GM12878 (cell line): ENCODE measurements at regions not wholly inside any gene's neighbourhood (a gene's known extent, or its start where the extent isn't known, plus 50 kb on each side); places are given as distances from the start of the nearest gene placed in this dataset.

Experiments used
- ATAC-seq: fragments of 200-7000 bp; cut with Tn5 transposase; 3 replicates; pipeline ENCODE4 v1.9.1; 2020; ENCODE audit warnings: mild to moderate bottlenecking, moderate library complexity
- BruUV-seq: library from RNA; stranded (reverse); fragments of 400-500 nt; replicated peaks from 2 replicates; lab custom pipeline; 2021; lab: Mats Ljungman, UMichigan
- CTCF ChIA-PET: fragments of 300-600 bp; sonication (Branson Sonifier 250); formaldehyde crosslinking; extraction: SDS; loops from one replicate; lab custom pipeline; 2021; ENCODE audit warnings: inconsistent platforms; lab: Yijun Ruan, JAX
- POLR2A ChIA-PET: fragments of 350-600 bp; formaldehyde crosslinking; extraction: SDS; loops from one replicate; lab custom pipeline; 2021; ENCODE audit warnings: inconsistent platforms; lab: Charles Lee
- RAD21 ChIA-PET: fragments of 300-600 bp; sonication (Branson Sonifier 250); formaldehyde crosslinking; loops from one replicate; lab custom pipeline; 2023; ENCODE audit warnings: antibody characterized with exemption; ENCODE audit not compliant: unreplicated experiment; lab: Charles Lee
- SMC1A ChIA-PET: fragments of 300-600 bp; sonication (Branson Sonifier 250); formaldehyde crosslinking; loops from one replicate; lab custom pipeline; 2023; ENCODE audit not compliant: unreplicated experiment, uncharacterized antibody; lab: Charles Lee
- DNase-seq: peaks from one replicate; pipeline ENCODE4 v3.0.0-alpha.2; 2011; ENCODE audit warnings: low read depth, low spot score
- FAIRE-seq: peaks from 3 replicates; lab custom pipeline; 2011; peaks lifted over from hg19 to GRCh38; lab: Jason Lieb, UNC
- H2AFZ ChIP-seq: 2 replicates; pipeline ENCODE4 v1.6.0; 2011; ENCODE audit warnings: low read depth, low read length, control low read depth; ENCODE audit not compliant: control insufficient read depth
- H3K27ac ChIP-seq: 2 replicates; pipeline ENCODE4 v1.5.1; 2011; ENCODE audit warnings: control low read depth; ENCODE audit not compliant: control insufficient read depth, insufficient read depth
- H3K27me3 ChIP-seq, 2 experiments: replicated peaks in 1 of 2; 2 replicates each; pipeline versions ENCODE4 v1.6.0 to v1.6.1; 2011; ENCODE audit warnings: low read length in 1 of 2; ENCODE audit not compliant: control insufficient read depth in 2 of 2, insufficient read depth in 2 of 2
- H3K36me3 ChIP-seq, 2 experiments: 2 replicates each; pipeline ENCODE4 v1.5.1; 2011; ENCODE audit warnings: low read length in 1 of 2; ENCODE audit not compliant: control insufficient read depth in 2 of 2, insufficient read depth in 2 of 2
- H3K4me1 ChIP-seq: 2 replicates; pipeline ENCODE4 v1.6.1; 2011; ENCODE audit warnings: mild to moderate bottlenecking, low read length, moderate library complexity, mixed read lengths; ENCODE audit not compliant: control insufficient read depth, insufficient read depth
- H3K4me2 ChIP-seq: 2 replicates; pipeline ENCODE4 v1.6.0; 2011; ENCODE audit warnings: control low read depth; ENCODE audit not compliant: control insufficient read depth, insufficient read depth
- H3K4me3 ChIP-seq: fragments of 200-600 bp; sonication (generic); 2 replicates; pipeline ENCODE4 v1.5.1; 2016
- H3K79me2 ChIP-seq: 2 replicates; pipeline ENCODE4 v1.6.0; 2011; ENCODE audit warnings: low read length; ENCODE audit not compliant: control insufficient read depth, insufficient read depth
- H3K9ac ChIP-seq: 2 replicates; pipeline ENCODE4 v1.8.0; 2011; ENCODE audit warnings: low read length, control low read depth, mixed read lengths; ENCODE audit not compliant: control insufficient read depth, insufficient read depth
- H3K9me3 ChIP-seq: replicated peaks from 3 replicates; pipeline ENCODE4 v1.5.1; 2011; ENCODE audit warnings: mild to moderate bottlenecking, low read length; ENCODE audit not compliant: control insufficient read depth, insufficient read depth
- H4K20me1 ChIP-seq: 2 replicates; pipeline ENCODE4 v1.6.0; 2011; ENCODE audit not compliant: control insufficient read depth, insufficient read depth
- CHD2 ChIP-seq: IDR thresholded peaks from 2 replicates; pipeline ENCODE4 v1.6.1; 2011; ENCODE audit warnings: low read depth, low read length, improper control_type of control experiment, borderline replicate concordance
- GATAD2B ChIP-seq: fragments of 450-650 bp; conservative IDR thresholded peaks from 2 replicates; pipeline ENCODE4 v1.6.1; 2017; ENCODE audit warnings: low read depth, mild to moderate bottlenecking, moderate library complexity
- MEF2B ChIP-seq: fragments of 450-650 bp; IDR thresholded peaks from 2 replicates; pipeline ENCODE4 v1.6.1; 2018; ENCODE audit warnings: mild to moderate bottlenecking, moderate library complexity; ENCODE audit not compliant: partially characterized antibody, poor library complexity, severe bottlenecking
- MTA3 ChIP-seq: IDR thresholded peaks from 2 replicates; pipeline ENCODE4 v1.6.1; 2012; ENCODE audit warnings: low read length, inconsistent platforms, borderline replicate concordance
- NR2F1 ChIP-seq: fragments of 450-650 bp; conservative IDR thresholded peaks from 2 replicates; pipeline ENCODE4 v1.6.1; 2017; ENCODE audit warnings: mild to moderate bottlenecking
- PBX3 ChIP-seq: IDR thresholded peaks from 2 replicates; pipeline ENCODE4 v1.6.1; 2011; ENCODE audit warnings: mild to moderate bottlenecking, low read depth, low read length, moderate library complexity; ENCODE audit not compliant: insufficient replicate concordance
- PKNOX1 ChIP-seq: fragments of 450-650 bp; IDR thresholded peaks from 2 replicates; pipeline ENCODE4 v1.6.1; 2016; ENCODE audit warnings: mild to moderate bottlenecking
- PML ChIP-seq: IDR thresholded peaks from 2 replicates; pipeline ENCODE4 v1.6.1; 2012; ENCODE audit warnings: low read length, inconsistent platforms
- POLR2AphosphoS2 ChIP-seq: IDR thresholded peaks from 2 replicates; pipeline ENCODE4 v1.6.1; 2011; ENCODE audit warnings: low read depth, mild to moderate bottlenecking, low read length, improper control_type of control experiment, moderate library complexity
- SIN3A ChIP-seq: IDR thresholded peaks from 2 replicates; pipeline ENCODE4 v1.6.1; 2012; ENCODE audit warnings: low read depth, low read length, improper control_type of control experiment
- SREBF1 ChIP-seq: IDR thresholded peaks from 2 replicates; pipeline ENCODE4 v1.6.1; 2012; ENCODE audit warnings: mild to moderate bottlenecking, low read length
- STAT3 ChIP-seq: IDR thresholded peaks from 2 replicates; pipeline ENCODE4 v1.6.1; 2011; ENCODE audit warnings: low read depth, low read length, improper control_type of control experiment
- ZBED1 ChIP-seq: IDR thresholded peaks from 2 replicates; pipeline ENCODE4 v1.6.1; 2016; ENCODE audit warnings: borderline replicate concordance
- ZZZ3 ChIP-seq: IDR thresholded peaks from 2 replicates; pipeline ENCODE4 v1.6.1; 2011; ENCODE audit warnings: low read depth; ENCODE audit not compliant: control insufficient read depth, insufficient read length
- WGBS: methylation state at CpG from one replicate; pipeline ENCODE4 v1.1.6; 2016; ENCODE audit warnings: low lambda C conversion rate; ENCODE audit not compliant: insufficient replicate concordance, insufficient coverage; ENCODE audit errors: missing lambda C conversion rate; 5-methylcytosine and 5-hydroxymethylcytosine counted together
- in situ Hi-C: fragments of 300-500 bp; cut with MboI; formaldehyde crosslinking; loops from 9 replicates; pipeline ENCODE4 v1.14.3; 2018; ENCODE audit warnings: mixed read lengths
- intact Hi-C: fragments of 100-400 bp; cut with micrococcal nuclease; formaldehyde crosslinking; loops from one replicate; pipeline ENCODE4 v1.14.2; 2022; ENCODE audit not compliant: unreplicated experiment
- TF ChIP-seq, protein P1 (sequence below): IDR thresholded peaks from 2 replicates; pipeline ENCODE4 v1.6.1; 2012; ENCODE audit warnings: low read depth, low read length, improper control_type of control experiment
- TF ChIP-seq, protein P2 (sequence below): fragments of 450-650 bp; IDR thresholded peaks from 2 replicates; pipeline ENCODE4 v1.6.1; 2014; ENCODE audit warnings: mild to moderate bottlenecking

GRCh38 chr16:85539084-85539483, 74.0 kb upstream of the GSE1 start:
- POLR2A ChIA-PET: no interaction called here
- H2AFZ ChIP-seq: no peak overlapping the region

More at GRCh38 chr16:85539084-85539483, 74.0 kb upstream of the GSE1 start:
- H3K9me3 ChIP-seq: peaks cover 3% of the 10 kb centered on the region; the same call in 1 of the 3 replicates
- ATAC-seq (no peak), FAIRE-seq (no peak), DNase-seq (no peak)
- no peaks in the 10 kb centered on the region for H3K79me2 ChIP-seq
- intact Hi-C loops: no loop called here
- H3K36me3 ChIP-seq: no peaks in the 10 kb centered on the region
- RAD21 ChIA-PET: no interaction called here
- SMC1A ChIA-PET: interaction anchor here (1.3 kb wide), 1 partner anchor 10 kb away, joined by 5 read pairs; no protein-coding TSS in a partner anchor
- CTCF ChIA-PET: interaction anchor here (0.9 to 2.1 kb wide), 2 partner anchors 9 to 11 kb away, joined by 3 to 10 read pairs; no protein-coding TSS in a partner anchor
- no peak for TF ChIP-seq GATAD2B
- TF ChIP-seq POLR2AphosphoS2: no peak
- no peak for TF ChIP-seq MEF2B
- no peak for TF ChIP-seq PBX3
- TF ChIP-seq, protein P1, sequence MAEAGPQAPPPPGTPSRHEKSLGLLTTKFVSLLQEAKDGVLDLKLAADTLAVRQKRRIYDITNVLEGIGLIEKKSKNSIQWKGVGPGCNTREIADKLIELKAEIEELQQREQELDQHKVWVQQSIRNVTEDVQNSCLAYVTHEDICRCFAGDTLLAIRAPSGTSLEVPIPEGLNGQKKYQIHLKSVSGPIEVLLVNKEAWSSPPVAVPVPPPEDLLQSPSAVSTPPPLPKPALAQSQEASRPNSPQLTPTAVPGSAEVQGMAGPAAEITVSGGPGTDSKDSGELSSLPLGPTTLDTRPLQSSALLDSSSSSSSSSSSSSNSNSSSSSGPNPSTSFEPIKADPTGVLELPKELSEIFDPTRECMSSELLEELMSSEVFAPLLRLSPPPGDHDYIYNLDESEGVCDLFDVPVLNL: no peak
- TF ChIP-seq PKNOX1: no peak
- TF ChIP-seq SIN3A: no peak
- TF ChIP-seq PML: no peak
- TF ChIP-seq MTA3: no peak
- TF ChIP-seq, protein P2, sequence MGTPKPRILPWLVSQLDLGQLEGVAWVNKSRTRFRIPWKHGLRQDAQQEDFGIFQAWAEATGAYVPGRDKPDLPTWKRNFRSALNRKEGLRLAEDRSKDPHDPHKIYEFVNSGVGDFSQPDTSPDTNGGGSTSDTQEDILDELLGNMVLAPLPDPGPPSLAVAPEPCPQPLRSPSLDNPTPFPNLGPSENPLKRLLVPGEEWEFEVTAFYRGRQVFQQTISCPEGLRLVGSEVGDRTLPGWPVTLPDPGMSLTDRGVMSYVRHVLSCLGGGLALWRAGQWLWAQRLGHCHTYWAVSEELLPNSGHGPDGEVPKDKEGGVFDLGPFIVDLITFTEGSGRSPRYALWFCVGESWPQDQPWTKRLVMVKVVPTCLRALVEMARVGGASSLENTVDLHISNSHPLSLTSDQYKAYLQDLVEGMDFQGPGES: no peak
- no peak for TF ChIP-seq SREBF1
- TF ChIP-seq ZBED1: no peak
- no peak for TF ChIP-seq ZZZ3
- no peak for TF ChIP-seq STAT3
- no peak for TF ChIP-seq CHD2
- no peak for TF ChIP-seq NR2F1
- WGBS: 64% methylated on average over 7 of the region's 7 CpGs
- H3K4me2 ChIP-seq: no peak overlapping the region
- no peaks in the 10 kb centered on the region for H3K4me1 ChIP-seq
- H3K27ac ChIP-seq: no peak overlapping the region
- no peak overlapping the region for H3K4me3 ChIP-seq
- BruUV-seq: no TSS peak
- in situ Hi-C loops: no loop called here
- H3K27me3 ChIP-seq: no peaks in the 10 kb centered on the region; a peak in 1 of 4 replicates
- H4K20me1 ChIP-seq: no peaks in the 10 kb centered on the region
- H3K9ac ChIP-seq: no peak overlapping the region
